Nucleus accumbens (tissue), 56 donors: ENCODE measurements at regions not wholly inside any gene's neighbourhood (a gene's known extent, or its start where the extent isn't known, plus 50 kb on each side); places are given as distances from the start of the nearest gene placed in this dataset.

ENCODE experiments used
- DNase-seq, 56 donors: peaks; one replicate each; lab custom pipeline; 2025; lab: John Stamatoyannopoulos, UW

DNA sequence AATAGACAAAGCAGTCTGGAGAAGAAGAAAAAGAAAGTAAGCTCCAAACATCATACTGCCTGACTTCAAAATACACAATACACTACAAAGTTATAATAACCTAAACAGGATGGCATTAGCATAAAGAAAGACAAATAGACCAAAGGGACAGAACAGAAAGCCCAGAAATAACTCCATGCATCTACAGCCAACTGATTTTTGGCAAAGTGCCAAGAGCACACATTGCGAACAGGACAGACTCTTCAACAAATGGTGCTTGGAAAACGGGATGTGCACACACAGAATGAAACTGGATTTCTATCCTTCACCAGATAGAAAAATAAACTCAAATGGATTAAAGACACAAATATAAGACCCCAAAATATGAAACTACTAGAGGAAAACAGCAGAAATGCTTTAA is 66.6 kb upstream of the SPATA31E1 start:
- DNase-seq, result peak in 1 of 56 donors; percentile 10

DNA sequence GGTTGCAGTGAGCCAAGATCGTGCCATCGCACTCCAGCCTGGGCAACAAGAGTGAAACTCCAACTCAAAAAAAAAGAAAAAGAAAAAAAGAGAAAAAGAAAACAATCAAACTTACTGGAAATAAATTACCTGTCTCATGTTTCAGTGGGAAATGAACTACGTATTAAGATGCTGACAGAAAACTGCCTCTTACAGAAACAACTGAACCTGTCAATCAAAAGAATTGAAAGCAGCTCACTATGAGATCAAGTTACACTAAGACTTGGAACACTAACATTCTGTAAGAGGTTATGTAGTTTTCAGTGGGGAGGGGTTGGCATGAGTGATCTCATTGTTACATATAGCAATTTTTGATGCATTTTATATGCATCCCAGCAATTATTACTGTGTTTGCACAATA is 64.4 kb upstream of the SPATA31E1 start:
- DNase-seq, result no peak

DNA sequence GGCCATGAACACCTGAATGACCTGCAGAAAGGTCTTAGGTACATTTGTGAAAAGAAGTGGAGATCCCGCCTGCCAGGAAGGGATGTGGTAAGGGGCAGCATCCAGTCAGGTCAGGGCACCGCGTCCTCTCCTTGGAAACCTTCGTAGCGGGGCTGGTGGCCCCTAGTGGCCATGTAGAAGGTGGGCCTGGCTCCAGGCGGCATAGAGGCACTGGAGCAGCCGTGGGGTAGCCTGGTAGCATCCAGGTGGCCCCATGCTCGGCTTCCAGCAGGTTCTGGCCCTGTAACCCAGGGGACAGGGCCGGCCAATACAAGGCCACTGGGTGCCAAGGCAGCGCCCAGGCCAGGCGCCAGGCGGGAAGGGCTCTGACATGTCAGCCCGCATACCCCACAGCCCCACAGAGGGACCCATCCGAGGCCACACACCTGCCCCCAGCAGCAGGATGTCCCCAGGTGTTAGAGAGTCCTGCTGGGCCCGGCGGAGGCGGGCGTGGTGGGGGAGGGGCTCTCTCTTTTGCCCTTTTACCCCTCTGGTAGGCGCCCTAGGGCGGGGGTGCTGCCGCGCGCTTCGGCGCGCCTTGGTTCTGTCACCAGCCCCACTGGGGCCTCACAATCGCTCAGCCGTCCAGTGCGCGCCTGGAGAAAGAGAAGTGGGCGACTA is 58.3 kb upstream of the SPATA31E1 start:
- DNase-seq, result no peak

DNA sequence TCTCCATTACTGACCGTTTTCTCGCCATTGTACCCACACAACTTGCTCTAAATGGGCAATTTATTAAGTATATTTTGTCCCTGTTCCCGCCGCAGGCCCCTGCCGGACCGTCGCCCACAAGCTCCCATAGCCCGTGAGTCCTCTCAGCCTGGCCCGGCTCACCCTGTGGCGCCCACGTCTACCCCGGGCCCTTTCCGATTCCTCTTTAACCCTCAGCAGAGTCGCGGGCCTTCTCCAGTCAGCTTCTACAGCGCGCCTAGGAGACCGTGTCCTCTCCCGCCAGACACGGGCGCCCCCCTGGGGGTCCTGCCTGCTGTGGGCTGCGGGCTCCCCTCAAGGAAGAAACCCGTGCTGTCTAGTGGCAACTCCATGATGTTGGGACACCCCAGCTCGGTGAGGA is 57.8 kb upstream of the SPATA31E1 start:
- no peak for DNase-seq

DNA sequence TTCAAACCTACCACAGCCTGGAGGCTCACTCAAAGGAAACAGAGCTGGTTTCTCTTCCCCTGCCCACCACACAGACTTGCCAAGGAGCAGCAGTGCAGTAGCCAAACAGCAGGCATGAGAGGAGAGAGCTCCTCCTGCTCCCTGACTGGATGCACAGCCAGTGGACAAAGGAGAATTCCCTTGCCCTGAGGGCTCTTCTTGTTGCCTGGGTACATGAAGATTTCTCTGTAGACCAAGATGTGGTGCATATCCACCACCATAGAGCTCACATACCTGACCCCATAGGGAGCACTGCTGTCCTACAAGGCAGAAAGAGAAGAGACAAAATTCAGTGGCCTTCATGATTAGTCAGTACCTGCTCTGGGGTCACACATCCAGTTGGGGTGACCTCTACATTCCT is 56.3 kb upstream of the SPATA31E1 start:
- DNase-seq, result no peak

DNA sequence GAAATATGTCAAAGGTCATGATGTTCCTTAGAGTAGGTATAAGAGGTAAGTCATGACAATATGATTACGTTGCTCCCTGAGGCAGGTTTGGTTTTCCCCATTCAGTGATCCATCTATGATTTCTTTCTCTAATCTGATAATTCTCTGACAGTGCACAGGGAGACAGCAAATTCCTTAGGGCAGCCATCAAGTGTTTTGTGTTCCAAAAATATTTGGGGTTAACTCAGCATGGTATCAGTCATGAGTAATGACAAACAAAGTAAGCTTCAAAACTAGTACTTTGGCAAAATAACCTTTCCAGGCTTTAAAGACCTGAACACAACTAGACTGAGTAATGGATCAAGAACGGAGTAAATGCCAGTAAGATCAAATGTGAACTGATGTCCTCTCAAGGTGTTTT is 55.3 kb upstream of the SPATA31E1 start:
- no peak for DNase-seq

DNA sequence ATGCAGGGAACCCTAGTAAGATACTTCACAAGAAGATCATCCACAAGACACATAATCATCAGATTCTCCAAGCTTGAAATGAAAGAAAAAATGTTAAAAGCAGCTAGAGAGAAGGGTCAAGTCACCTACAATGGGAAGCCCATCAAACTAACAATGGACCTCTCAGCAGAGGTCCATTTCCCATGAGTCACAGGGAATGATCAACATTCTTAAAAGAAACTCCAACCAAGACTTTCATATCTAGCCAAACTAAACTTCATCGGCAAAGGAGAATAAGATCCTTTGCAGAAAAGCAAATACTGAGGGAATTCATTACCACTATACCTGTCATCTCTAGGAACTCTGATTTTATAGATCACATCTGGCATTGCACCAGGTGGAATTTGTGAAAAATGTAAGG is 52.9 kb upstream of the SPATA31E1 start:
- no peak for DNase-seq

DNA sequence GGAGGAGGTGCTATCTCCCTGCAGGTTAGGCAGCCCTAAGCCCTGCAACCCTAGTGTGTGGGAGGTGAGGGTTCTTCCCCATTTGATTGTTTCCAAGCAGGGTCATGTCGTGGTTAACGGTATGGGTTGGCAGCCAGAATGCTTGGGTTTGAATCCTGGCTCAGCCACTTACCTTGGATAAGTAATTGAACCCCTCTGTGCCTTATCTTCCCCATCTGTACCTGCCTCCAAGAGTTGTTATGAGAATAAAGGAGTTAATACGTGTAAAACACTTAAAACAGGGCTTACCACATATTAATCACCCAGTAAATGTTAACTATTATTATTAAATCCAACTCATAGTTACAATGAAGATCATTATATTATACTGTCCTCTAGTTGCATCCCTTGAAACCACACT is 52.2 kb upstream of the SPATA31E1 start:
- DNase-seq, result no peak

DNA sequence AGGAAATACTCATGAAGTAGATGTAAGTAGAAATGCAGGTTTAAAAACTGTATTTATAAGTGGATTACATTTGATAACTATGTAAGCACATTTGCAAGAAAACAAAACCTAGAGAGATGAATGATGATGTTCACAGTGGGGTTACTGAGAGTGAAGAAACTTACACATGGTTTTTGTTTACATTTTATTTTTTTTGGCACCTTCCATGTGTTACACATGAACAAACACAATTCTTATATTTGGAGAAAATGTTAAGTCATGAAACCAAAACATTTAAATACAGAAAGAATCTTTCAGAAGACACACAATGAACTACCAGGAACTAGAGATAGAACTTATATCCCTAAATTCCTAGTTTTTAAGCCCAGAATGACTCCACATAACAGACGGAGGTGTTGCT is 51.5 kb upstream of the SPATA31E1 start:
- no peak for DNase-seq
